GM10266 (cell line): ENCODE measurements at regions not wholly inside any gene's neighbourhood (a gene's known extent, or its start where the extent isn't known, plus 50 kb on each side); places are given as distances from the start of the nearest gene placed in this dataset.

Experiments used
- DNase-seq: peaks from one replicate; pipeline ENCODE4 v3.0.0; 2012; ENCODE audit errors: extremely low spot score
- TF ChIP-seq, protein P1 (sequence below): IDR thresholded peaks from 2 replicates; pipeline ENCODE4 v1.5.1; 2012; ENCODE audit warnings: mild to moderate bottlenecking, low read depth; ENCODE audit not compliant: control insufficient read depth, insufficient read depth; ENCODE audit errors: missing control alignments

GRCh38 chr6:40956936-40957335, 82.1 kb downstream of the UNC5CL start:
- TF ChIP-seq, protein P1, sequence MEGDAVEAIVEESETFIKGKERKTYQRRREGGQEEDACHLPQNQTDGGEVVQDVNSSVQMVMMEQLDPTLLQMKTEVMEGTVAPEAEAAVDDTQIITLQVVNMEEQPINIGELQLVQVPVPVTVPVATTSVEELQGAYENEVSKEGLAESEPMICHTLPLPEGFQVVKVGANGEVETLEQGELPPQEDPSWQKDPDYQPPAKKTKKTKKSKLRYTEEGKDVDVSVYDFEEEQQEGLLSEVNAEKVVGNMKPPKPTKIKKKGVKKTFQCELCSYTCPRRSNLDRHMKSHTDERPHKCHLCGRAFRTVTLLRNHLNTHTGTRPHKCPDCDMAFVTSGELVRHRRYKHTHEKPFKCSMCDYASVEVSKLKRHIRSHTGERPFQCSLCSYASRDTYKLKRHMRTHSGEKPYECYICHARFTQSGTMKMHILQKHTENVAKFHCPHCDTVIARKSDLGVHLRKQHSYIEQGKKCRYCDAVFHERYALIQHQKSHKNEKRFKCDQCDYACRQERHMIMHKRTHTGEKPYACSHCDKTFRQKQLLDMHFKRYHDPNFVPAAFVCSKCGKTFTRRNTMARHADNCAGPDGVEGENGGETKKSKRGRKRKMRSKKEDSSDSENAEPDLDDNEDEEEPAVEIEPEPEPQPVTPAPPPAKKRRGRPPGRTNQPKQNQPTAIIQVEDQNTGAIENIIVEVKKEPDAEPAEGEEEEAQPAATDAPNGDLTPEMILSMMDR, result no peak
- no peak for DNase-seq

- TF ChIP-seq, protein P1, result no peak
- no peak for DNase-seq
Measured at GRCh38 chr6:40955178-40955545, 83.9 kb downstream of the UNC5CL start.

DNA sequence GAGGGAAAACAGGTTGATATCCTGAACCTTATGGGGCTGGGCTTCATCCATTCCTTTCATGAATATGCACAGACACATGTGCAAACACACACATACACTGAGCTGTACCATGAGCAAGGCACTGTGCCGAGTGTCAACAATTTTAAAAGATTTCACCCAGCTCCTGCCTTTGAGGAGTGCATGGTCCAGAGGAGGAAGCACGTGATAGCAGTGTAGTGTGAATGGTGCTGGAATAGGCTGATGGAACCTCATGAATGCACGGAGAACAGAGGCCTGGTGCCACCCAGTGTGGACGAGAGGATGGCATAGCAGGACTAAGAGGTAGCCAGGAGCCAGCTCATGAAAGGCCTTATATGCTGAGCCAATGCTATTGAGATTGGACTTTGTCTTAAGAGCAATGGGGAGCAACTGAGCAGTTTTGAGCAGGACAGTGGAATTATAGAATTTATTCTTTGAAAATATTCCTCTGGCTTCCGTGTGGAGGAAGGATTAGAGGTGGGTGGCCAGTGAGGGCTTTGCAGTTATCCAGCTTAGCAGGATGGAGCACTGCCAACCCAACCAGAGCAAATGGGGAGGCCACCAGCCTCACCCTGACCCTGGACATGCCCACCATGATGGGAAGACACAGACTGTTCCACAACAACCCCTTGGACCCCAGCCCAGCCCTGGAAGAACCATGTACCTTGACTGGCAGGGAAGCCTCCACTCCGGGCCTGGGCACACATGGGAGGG, 84.4 kb downstream of the UNC5CL start:
- no peak for DNase-seq
- TF ChIP-seq, protein P1, result no peak

GRCh38 chr6:40953486-40953885, 85.5 kb downstream of the UNC5CL start:
- no peak for DNase-seq

DNA sequence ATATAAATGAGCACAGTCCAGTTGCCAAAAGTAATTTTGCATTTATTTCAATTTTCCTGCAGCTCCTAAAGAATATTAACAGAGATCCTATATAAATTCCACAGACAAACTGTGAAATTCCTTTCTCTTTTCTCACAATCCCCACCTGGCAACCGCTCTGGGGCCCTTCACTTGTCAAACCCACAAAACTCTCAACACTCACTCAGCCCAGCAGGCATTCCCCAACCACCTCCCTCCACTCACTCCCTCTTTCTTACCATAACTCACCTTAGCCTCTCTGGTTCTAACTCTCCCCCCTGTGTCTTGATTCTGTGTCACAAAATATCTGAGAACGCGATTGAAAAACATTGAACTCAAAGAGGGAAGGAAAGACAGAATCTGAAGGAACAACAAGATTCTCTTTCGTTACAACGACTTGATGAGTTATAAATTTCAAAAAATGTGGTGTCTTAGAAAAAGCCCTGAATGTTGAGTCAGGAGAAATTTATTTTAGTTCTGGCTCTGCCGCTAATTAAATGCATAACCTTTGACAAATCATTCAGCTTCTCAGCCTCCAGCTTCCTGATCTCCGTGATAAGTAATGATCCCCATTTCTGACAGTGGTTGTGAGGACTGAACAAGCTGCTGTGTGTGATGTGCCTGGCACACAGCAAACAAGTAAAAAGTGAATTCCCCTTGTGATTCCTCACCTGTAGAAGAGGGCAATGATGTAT, 87.9 kb downstream of the UNC5CL start:
- no peak for DNase-seq
- TF ChIP-seq, protein P1, result no peak

More at GRCh38 chr6:40953486-40953885, 85.5 kb downstream of the UNC5CL start:
- TF ChIP-seq, protein P1, result no peak

DNA sequence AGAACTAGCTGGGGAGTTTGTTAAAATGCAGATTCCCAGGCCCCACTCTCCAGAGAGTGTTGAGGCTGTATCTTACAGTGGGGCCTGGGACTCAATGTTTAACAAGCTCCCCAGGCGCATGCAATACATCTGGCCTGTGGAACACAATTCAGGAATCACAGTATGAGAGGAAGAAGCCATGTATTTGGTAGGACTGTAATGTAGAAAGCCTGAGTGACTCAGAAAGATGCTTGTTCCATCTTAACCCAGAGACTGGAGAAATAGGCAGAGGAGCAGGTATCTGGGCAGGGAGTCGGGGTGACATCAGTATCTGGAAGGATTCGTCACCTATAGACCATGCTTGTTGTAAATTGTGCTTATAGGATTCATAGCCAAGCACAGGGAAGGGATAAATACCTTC, 90.5 kb downstream of the UNC5CL start:
- no peak for DNase-seq
- TF ChIP-seq, protein P1, result no peak
